ENCODE measurements at regions not wholly inside any gene's neighbourhood (a gene's known extent, or its start where the extent isn't known, plus 50 kb on each side); places are given as distances from the start of the nearest gene placed in this dataset.

GRCh38 chr1:99587008-99587407, 58.9 kb upstream of the PALMD start:
- TF ChIP-seq, protein P1, sequence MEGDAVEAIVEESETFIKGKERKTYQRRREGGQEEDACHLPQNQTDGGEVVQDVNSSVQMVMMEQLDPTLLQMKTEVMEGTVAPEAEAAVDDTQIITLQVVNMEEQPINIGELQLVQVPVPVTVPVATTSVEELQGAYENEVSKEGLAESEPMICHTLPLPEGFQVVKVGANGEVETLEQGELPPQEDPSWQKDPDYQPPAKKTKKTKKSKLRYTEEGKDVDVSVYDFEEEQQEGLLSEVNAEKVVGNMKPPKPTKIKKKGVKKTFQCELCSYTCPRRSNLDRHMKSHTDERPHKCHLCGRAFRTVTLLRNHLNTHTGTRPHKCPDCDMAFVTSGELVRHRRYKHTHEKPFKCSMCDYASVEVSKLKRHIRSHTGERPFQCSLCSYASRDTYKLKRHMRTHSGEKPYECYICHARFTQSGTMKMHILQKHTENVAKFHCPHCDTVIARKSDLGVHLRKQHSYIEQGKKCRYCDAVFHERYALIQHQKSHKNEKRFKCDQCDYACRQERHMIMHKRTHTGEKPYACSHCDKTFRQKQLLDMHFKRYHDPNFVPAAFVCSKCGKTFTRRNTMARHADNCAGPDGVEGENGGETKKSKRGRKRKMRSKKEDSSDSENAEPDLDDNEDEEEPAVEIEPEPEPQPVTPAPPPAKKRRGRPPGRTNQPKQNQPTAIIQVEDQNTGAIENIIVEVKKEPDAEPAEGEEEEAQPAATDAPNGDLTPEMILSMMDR (conservative IDR thresholded peaks at IDR 0.05; ENCODE audit: low read depth, low read length) = no peak
- no peak for TF ChIP-seq EZH2 (IDR thresholded peaks at IDR 0.05; ENCODE audit: borderline replicate concordance, low read depth, low read length, poor library complexity, severe bottlenecking)
- Histone ChIP-seq H3K4me1 (ENCODE audit: insufficient read depth, low read length, poor library complexity, severe bottlenecking) (peaks cover 4% of the 10 kb centered on the region), H3K9me3 (ENCODE audit: low read depth, low read length, poor library complexity, severe bottlenecking) (no peaks in the 10 kb centered on the region), H3K27ac (ENCODE audit: low read depth, low read length, poor library complexity, severe bottlenecking) (no peak overlapping the region), H3K36me3 (ENCODE audit: insufficient read depth, low read length, poor library complexity, severe bottlenecking) (no peaks in the 10 kb centered on the region), H3K27me3 (replicated peaks; ENCODE audit: insufficient read depth, low read depth, low read length, poor library complexity) (no peaks in the 10 kb centered on the region), H3K4me3 (ENCODE audit: low read depth, low read length, poor library complexity, severe bottlenecking) (no peak overlapping the region)
- POLR2A ChIA-PET (ENCODE audit: low non-redundant PET) = no interaction called here
- no TSS peak for BruUV-seq (replicated peaks)
- DNase-seq (ENCODE audit: low spot score) = no peak
- intact Hi-C loops (cut with micrococcal nuclease; ENCODE audit: unreplicated experiment) = no loop called here
- CTCF ChIA-PET = no interaction called here

DNA sequence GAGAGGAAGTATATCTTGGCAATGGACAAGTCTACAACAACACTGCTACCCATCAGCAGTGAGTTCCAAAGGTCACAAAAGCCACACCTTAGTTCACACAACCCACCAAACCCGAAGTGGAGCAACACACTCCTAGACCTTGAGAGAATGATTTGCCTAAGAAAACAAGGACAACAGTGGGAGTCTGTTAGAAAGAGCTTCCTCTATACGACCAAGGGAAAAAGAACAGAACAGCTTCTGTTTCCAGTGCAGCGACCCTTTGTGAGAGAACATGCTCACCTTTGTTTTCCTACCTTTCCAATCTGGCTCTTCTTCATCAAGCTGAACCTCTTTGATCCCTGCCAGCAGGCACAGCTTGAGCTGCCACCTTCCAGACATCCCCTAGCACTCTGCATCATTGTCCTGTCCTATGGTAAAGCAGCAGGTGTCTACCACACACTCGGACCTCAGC, 56.7 kb upstream of the PALMD start:
- Histone ChIP-seq H3K9me3 (ENCODE audit: low read depth, low read length, poor library complexity, severe bottlenecking) (no peaks in the 10 kb centered on the region), H3K36me3 (ENCODE audit: insufficient read depth, low read length, poor library complexity, severe bottlenecking) (no peaks in the 10 kb centered on the region), H3K4me1 (ENCODE audit: insufficient read depth, low read length, poor library complexity, severe bottlenecking) (peaks cover 4% of the 10 kb centered on the region), H3K4me3 (ENCODE audit: low read depth, low read length, poor library complexity, severe bottlenecking) (no peak overlapping the region), H3K27me3 (replicated peaks; ENCODE audit: insufficient read depth, low read depth, low read length, poor library complexity) (no peaks in the 10 kb centered on the region), H3K27ac (ENCODE audit: low read depth, low read length, poor library complexity, severe bottlenecking) (no peak overlapping the region)
- no peak for TF ChIP-seq EZH2 (IDR thresholded peaks at IDR 0.05; ENCODE audit: borderline replicate concordance, low read depth, low read length, poor library complexity, severe bottlenecking)
- TF ChIP-seq, protein P1 (conservative IDR thresholded peaks at IDR 0.05; ENCODE audit: low read depth, low read length) = no peak
- BruUV-seq (replicated peaks) = no TSS peak
- no peak for DNase-seq (ENCODE audit: low spot score)
- intact Hi-C loops (cut with micrococcal nuclease; ENCODE audit: unreplicated experiment) = no loop called here
- POLR2A ChIA-PET (ENCODE audit: low non-redundant PET) = no interaction called here
- CTCF ChIA-PET = no interaction called here

- intact Hi-C loops (cut with micrococcal nuclease; ENCODE audit: unreplicated experiment) = no loop called here
- no peaks in the 10 kb centered on the region for H3K36me3 ChIP-seq (ENCODE audit: insufficient read depth, low read length, poor library complexity, severe bottlenecking)
- ChIA-PET POLR2A (ENCODE audit: low non-redundant PET) (no interaction called here), CTCF (no interaction called here)
- BruUV-seq (replicated peaks) = no TSS peak
- no peak for TF ChIP-seq EZH2 (IDR thresholded peaks at IDR 0.05; ENCODE audit: borderline replicate concordance, low read depth, low read length, poor library complexity, severe bottlenecking)
- TF ChIP-seq, protein P1 (conservative IDR thresholded peaks at IDR 0.05; ENCODE audit: low read depth, low read length) = no peak
- no peak overlapping the region for H3K27ac ChIP-seq (ENCODE audit: low read depth, low read length, poor library complexity, severe bottlenecking)
- DNase-seq (ENCODE audit: low spot score) = peak; percentile 60
- H3K4me3 ChIP-seq (ENCODE audit: low read depth, low read length, poor library complexity, severe bottlenecking) = no peak overlapping the region
- H3K27me3 ChIP-seq (replicated peaks; ENCODE audit: insufficient read depth, low read depth, low read length, poor library complexity) = no peaks in the 10 kb centered on the region
- H3K4me1 ChIP-seq (ENCODE audit: insufficient read depth, low read length, poor library complexity, severe bottlenecking) = peaks cover 4% of the 10 kb centered on the region
- no peaks in the 10 kb centered on the region for H3K9me3 ChIP-seq (ENCODE audit: low read depth, low read length, poor library complexity, severe bottlenecking)
Observed at GRCh38 chr1:99590578-99591209, 55.2 kb upstream of the PALMD start.

Data from A673 (cell line).